ENCODE measurements at regions not wholly inside any gene's neighbourhood (a gene's known extent, or its start where the extent isn't known, plus 50 kb on each side); places are given as distances from the start of the nearest gene placed in this dataset.

DNA sequence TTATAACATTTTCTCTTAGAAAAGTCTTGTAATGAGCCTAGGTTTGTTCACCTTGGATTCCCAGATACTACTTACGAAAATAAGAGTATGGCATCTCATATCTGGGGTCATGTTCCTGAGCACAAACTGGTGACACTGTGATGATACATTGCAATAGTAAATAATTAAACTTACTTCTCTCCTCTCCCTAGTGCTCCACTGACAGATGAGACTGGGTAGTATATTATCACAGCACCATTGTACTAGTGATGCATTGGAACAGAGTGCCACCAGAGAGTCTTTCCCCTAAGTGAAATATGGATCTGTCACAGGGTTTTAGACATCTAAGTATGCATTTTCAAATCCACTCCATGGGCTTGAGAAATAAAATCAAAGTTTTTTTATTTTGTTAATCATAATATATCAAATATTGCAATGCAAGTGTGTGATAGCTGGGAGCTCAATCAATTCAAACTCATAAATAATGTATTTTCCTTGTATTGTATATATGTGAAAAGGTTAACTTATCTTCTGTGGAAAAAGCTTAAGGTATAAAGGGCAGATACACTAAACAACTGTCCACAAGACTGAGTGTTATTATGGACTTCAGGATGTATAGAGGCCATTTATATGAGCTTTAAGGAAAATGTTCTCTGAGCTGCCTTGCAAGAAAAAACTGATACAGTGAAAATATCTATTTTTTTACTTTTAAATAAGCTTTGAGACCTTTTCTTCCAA is 275.5 kb downstream of the ZWINT start:
- no peak overlapping the region for H3K27ac ChIP-seq

DNA sequence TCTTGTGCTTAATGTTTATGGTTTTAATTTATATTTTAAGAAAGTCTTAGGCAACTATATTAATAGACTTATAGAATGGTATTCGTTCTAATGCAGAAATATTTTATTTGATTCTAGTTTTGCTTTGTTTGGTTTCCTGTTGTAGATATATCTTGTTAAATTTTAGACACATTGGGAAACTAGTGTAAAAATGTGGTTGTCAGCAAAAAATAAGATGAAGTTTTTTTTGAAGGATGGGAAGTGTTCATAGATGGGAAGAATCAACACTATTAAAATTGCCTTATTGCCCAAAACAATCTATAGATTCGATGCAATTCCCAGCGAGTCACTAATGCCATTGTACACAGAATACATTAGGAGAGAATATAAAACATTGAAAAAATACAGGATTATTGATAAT is 278.9 kb downstream of the ZWINT start:
- H3K4me2 ChIP-seq, result no peak overlapping the region
- H3K27me3 ChIP-seq, result no peaks in the 10 kb centered on the region
- no peaks in the 10 kb centered on the region for H3F3A ChIP-seq (ENCODE audit: low read depth)
- H3K9me3 ChIP-seq (ENCODE audit: low read depth), result no peaks in the 10 kb centered on the region
- TF ChIP-seq, protein P1, sequence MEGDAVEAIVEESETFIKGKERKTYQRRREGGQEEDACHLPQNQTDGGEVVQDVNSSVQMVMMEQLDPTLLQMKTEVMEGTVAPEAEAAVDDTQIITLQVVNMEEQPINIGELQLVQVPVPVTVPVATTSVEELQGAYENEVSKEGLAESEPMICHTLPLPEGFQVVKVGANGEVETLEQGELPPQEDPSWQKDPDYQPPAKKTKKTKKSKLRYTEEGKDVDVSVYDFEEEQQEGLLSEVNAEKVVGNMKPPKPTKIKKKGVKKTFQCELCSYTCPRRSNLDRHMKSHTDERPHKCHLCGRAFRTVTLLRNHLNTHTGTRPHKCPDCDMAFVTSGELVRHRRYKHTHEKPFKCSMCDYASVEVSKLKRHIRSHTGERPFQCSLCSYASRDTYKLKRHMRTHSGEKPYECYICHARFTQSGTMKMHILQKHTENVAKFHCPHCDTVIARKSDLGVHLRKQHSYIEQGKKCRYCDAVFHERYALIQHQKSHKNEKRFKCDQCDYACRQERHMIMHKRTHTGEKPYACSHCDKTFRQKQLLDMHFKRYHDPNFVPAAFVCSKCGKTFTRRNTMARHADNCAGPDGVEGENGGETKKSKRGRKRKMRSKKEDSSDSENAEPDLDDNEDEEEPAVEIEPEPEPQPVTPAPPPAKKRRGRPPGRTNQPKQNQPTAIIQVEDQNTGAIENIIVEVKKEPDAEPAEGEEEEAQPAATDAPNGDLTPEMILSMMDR (IDR thresholded peaks at IDR 0.05), result no peak
- TF ChIP-seq EZH2phosphoT487 (IDR thresholded peaks at IDR 0.05) (no peak), EZH2 (IDR thresholded peaks at IDR 0.05) (no peak)
- no peak overlapping the region for H3K4me3 Mint-ChIP-seq
- no peaks in the 10 kb centered on the region for H3K36me3 Mint-ChIP-seq
- H2AFZ ChIP-seq (replicated peaks), result no peak overlapping the region
- no peaks in the 10 kb centered on the region for H4K20me1 ChIP-seq (ENCODE audit: low read depth)
- DNase-seq (ENCODE audit: low spot score), result no peak
- H3K27ac ChIP-seq, result no peak overlapping the region
- no peaks in the 10 kb centered on the region for H3K27me3 Mint-ChIP-seq (ENCODE audit: insufficient read depth, low read depth)
- H3K36me3 ChIP-seq, result no peaks in the 10 kb centered on the region
- no peaks in the 10 kb centered on the region for H3K4me1 Mint-ChIP-seq
- H3K9me3 Mint-ChIP-seq, result no peaks in the 10 kb centered on the region
- no peak overlapping the region for H3K9ac ChIP-seq
- H3K27ac Mint-ChIP-seq, result no peak overlapping the region
- no peak overlapping the region for H3K4me3 ChIP-seq
- no peaks in the 10 kb centered on the region for H3K4me1 ChIP-seq
- H3K79me2 ChIP-seq (ENCODE audit: low read depth), result no peaks in the 10 kb centered on the region

More for the DNA sequence above, 275.5 kb downstream of the ZWINT start:
- Mint-ChIP-seq H3K9me3 (peaks cover 12% of the 10 kb centered on the region), H3K4me3 (no peak overlapping the region), H3K4me1 (no peaks in the 10 kb centered on the region), H3K27ac (no peak overlapping the region), H3K27me3 (ENCODE audit: insufficient read depth, low read depth) (no peaks in the 10 kb centered on the region), H3K36me3 (no peaks in the 10 kb centered on the region)
- H3K79me2 ChIP-seq (ENCODE audit: low read depth), result no peaks in the 10 kb centered on the region
- H3K4me2 ChIP-seq, result no peak overlapping the region
- no peaks in the 10 kb centered on the region for H3K36me3 ChIP-seq
- DNase-seq (ENCODE audit: low spot score), result no peak
- H3F3A ChIP-seq (ENCODE audit: low read depth), result no peaks in the 10 kb centered on the region
- TF ChIP-seq EZH2phosphoT487 (IDR thresholded peaks at IDR 0.05) (no peak), EZH2 (IDR thresholded peaks at IDR 0.05) (no peak)
- TF ChIP-seq, protein P1 (IDR thresholded peaks at IDR 0.05), result no peak
- H3K4me3 ChIP-seq, result no peak overlapping the region
- H3K4me1 ChIP-seq, result no peaks in the 10 kb centered on the region
- no peak overlapping the region for H2AFZ ChIP-seq (replicated peaks)
- H3K27me3 ChIP-seq, result no peaks in the 10 kb centered on the region
- no peak overlapping the region for H3K9ac ChIP-seq
- H4K20me1 ChIP-seq (ENCODE audit: low read depth), result no peaks in the 10 kb centered on the region
- H3K9me3 ChIP-seq (ENCODE audit: low read depth), result peaks cover 7% of the 10 kb centered on the region

DNA sequence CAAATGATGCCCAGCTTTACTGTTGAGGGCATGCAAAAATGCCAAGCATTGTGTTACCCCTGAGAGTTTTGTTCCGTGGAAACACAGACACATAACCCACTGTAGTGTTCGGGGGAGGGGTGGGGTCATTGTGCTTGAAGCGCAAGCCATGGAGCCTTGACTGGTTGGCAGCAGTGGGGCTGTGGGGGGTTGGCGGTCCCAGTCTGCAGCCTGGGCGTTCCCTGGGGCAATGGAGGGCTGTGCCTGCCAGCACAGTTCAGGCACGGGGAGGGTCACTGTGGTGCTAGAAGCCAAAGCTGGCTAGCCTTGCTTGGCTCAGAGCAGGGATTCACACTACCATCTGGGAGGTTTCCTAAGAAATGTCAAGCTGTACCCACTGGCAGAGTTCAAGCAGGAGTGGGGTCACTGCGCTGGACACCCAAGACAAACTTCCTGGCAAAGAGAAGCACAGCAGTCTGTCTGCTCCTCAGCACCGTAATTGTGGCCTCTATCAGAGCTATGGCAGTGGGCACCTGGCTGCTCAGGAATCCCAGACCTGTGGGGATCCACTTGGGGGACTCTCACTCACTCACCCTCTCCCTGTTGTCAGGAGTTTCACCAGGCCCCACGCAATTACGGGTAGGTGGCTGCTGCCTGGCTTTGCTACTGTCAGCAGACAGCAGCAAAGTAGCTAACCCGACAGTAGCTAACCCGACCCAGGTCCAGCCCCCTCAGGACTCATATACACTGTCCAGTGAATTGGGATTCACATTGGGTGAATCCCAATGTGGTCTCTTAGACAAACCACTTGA is 292.4 kb downstream of the ZWINT start:
- peaks cover 2% of the 10 kb centered on the region for H3K9me3 Mint-ChIP-seq
- H3K27ac Mint-ChIP-seq, result no peak overlapping the region
- Histone ChIP-seq H3K79me2 (ENCODE audit: low read depth) (no peaks in the 10 kb centered on the region), H3K36me3 (no peaks in the 10 kb centered on the region), H3K4me2 (no peak overlapping the region), H3K27me3 (no peaks in the 10 kb centered on the region), H3K9me3 (ENCODE audit: low read depth) (no peaks in the 10 kb centered on the region), H4K20me1 (ENCODE audit: low read depth) (no peaks in the 10 kb centered on the region), H3K4me1 (no peaks in the 10 kb centered on the region), H3K27ac (no peak overlapping the region), H3K4me3 (no peak overlapping the region), H2AFZ (replicated peaks) (no peak overlapping the region), H3F3A (ENCODE audit: low read depth) (no peaks in the 10 kb centered on the region), H3K9ac (no peak overlapping the region)
- H3K4me3 Mint-ChIP-seq, result no peak overlapping the region
- no peak for DNase-seq (ENCODE audit: low spot score)
- H3K27me3 Mint-ChIP-seq (ENCODE audit: insufficient read depth, low read depth), result no peaks in the 10 kb centered on the region
- no peaks in the 10 kb centered on the region for H3K36me3 Mint-ChIP-seq
- no peaks in the 10 kb centered on the region for H3K4me1 Mint-ChIP-seq
- TF ChIP-seq EZH2 (IDR thresholded peaks at IDR 0.05) (no peak), EZH2phosphoT487 (IDR thresholded peaks at IDR 0.05) (no peak)
- TF ChIP-seq, protein P1 (IDR thresholded peaks at IDR 0.05), result no peak

Measured in neural progenitor cell (in vitro differentiated cells).